ENCODE measurements at regions not wholly inside any gene's neighbourhood (a gene's known extent, or its start where the extent isn't known, plus 50 kb on each side); places are given as distances from the start of the nearest gene placed in this dataset.

GRCh38 chr1:192512426-192513162, 63.0 kb upstream of the RGS1 start (continued):
- TF ChIP-seq E4F1 (IDR thresholded peaks at IDR 0.05; ENCODE audit: borderline replicate concordance, partially characterized antibody) = no peak
- TF ChIP-seq RUNX3 (IDR thresholded peaks at IDR 0.05; ENCODE audit: low read length) = peak; percentile 41; the same call in 1 of the 2 replicates
- TF ChIP-seq WRNIP1 (IDR thresholded peaks at IDR 0.05; ENCODE audit: borderline replicate concordance, low read depth, low read length) = no peak
- TF ChIP-seq ZNF687 (IDR thresholded peaks at IDR 0.05) = peak; percentile 71
- TF ChIP-seq ZNF592 (IDR thresholded peaks at IDR 0.05) = no peak
- peak; percentile 88 for TF ChIP-seq IKZF1 (conservative IDR thresholded peaks at IDR 0.05)
- peak; percentile 35; the same call in 1 of the 2 replicates for TF ChIP-seq NR2F1 (conservative IDR thresholded peaks at IDR 0.05)
